Glutamatergic neuron (in vitro differentiated cells): ENCODE measurements at regions not wholly inside any gene's neighbourhood (a gene's known extent, or its start where the extent isn't known, plus 50 kb on each side); places are given as distances from the start of the nearest gene placed in this dataset.

Source experiments
- DNase-seq: peaks from one replicate; pipeline ENCODE4 v3.0.0; 2022
- H3K27ac Mint-ChIP-seq: one replicate; pipeline ENCODE4 v1.8.0; 2020; ENCODE audit warnings: mild to moderate bottlenecking, mixed read lengths, inconsistent platforms; ENCODE audit not compliant: unreplicated experiment
- H3K27me3 Mint-ChIP-seq: one replicate; pipeline ENCODE4 v1.8.0; 2020; ENCODE audit warnings: mild to moderate bottlenecking, moderate library complexity, mixed read lengths, inconsistent platforms; ENCODE audit not compliant: unreplicated experiment
- H3K36me3 Mint-ChIP-seq: one replicate; pipeline ENCODE4 v1.8.0; 2020; ENCODE audit warnings: mild to moderate bottlenecking, mixed read lengths, inconsistent platforms; ENCODE audit not compliant: unreplicated experiment
- H3K4me1 Mint-ChIP-seq: one replicate; pipeline ENCODE4 v1.8.0; 2020; ENCODE audit warnings: mild to moderate bottlenecking, low read depth, mixed read lengths, inconsistent platforms; ENCODE audit not compliant: unreplicated experiment
- H3K4me3 Mint-ChIP-seq: one replicate; pipeline ENCODE4 v1.8.0; 2020; ENCODE audit warnings: mild to moderate bottlenecking, mixed read lengths, inconsistent platforms; ENCODE audit not compliant: unreplicated experiment
- H3K9me3 Mint-ChIP-seq: one replicate; pipeline ENCODE4 v1.8.0; 2020; ENCODE audit warnings: mild to moderate bottlenecking, moderate library complexity, mixed read lengths, inconsistent platforms; ENCODE audit not compliant: unreplicated experiment
- TF ChIP-seq, protein P1 (sequence below): fragments of 200-600 bp; sonication (generic); IDR thresholded peaks from one replicate; pipeline ENCODE4 v1.5.0; 2021; ENCODE audit not compliant: partially characterized antibody, unreplicated experiment

DNA sequence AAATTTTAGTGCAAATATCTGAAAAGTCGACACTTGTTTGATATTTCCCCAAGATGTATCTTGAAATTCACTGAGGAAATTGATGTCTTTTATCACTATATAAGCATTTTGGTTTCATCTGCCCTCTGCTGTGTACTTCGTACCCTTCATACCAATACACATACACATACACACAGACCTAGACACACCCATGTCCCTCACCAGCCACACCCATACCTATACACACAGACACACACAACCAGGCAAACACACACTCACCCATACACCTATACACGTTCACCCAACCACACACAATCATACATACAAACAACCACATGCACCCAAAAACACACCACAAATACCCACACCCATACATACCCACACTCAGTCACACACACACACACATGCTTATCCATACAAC, 367.8 kb downstream of the HINT1 start:
- TF ChIP-seq, protein P1, sequence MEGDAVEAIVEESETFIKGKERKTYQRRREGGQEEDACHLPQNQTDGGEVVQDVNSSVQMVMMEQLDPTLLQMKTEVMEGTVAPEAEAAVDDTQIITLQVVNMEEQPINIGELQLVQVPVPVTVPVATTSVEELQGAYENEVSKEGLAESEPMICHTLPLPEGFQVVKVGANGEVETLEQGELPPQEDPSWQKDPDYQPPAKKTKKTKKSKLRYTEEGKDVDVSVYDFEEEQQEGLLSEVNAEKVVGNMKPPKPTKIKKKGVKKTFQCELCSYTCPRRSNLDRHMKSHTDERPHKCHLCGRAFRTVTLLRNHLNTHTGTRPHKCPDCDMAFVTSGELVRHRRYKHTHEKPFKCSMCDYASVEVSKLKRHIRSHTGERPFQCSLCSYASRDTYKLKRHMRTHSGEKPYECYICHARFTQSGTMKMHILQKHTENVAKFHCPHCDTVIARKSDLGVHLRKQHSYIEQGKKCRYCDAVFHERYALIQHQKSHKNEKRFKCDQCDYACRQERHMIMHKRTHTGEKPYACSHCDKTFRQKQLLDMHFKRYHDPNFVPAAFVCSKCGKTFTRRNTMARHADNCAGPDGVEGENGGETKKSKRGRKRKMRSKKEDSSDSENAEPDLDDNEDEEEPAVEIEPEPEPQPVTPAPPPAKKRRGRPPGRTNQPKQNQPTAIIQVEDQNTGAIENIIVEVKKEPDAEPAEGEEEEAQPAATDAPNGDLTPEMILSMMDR = no peak
- no peaks in the 10 kb centered on the region for H3K27me3 Mint-ChIP-seq
- H3K4me3 Mint-ChIP-seq = no peak overlapping the region
- H3K9me3 Mint-ChIP-seq = no peaks in the 10 kb centered on the region
- H3K4me1 Mint-ChIP-seq = no peaks in the 10 kb centered on the region
- no peak overlapping the region for H3K27ac Mint-ChIP-seq
- no peak for DNase-seq
- H3K36me3 Mint-ChIP-seq = no peaks in the 10 kb centered on the region

DNA sequence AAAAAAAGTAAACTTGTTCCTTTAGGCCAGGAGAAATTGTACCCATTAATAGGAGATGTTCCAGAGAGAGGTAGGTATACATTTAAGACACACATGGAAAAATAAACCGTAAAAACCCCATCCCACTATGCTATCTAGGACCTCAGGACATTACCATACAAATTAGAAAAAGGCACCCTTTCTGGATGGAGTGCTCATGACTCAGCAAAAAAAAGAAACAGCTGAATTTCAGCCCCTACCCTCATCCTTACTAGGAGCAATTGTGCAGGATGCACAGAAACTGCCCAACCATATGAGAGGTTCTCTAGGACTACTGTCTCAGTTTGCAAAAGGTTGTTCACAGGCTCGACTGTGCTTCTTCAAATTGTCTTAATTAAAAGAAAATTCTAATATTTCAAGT, 368.2 kb downstream of the HINT1 start:
- H3K27ac Mint-ChIP-seq = no peak overlapping the region
- TF ChIP-seq, protein P1 = no peak
- H3K9me3 Mint-ChIP-seq = no peaks in the 10 kb centered on the region
- no peak overlapping the region for H3K4me3 Mint-ChIP-seq
- no peak for DNase-seq
- no peaks in the 10 kb centered on the region for H3K36me3 Mint-ChIP-seq
- H3K4me1 Mint-ChIP-seq = no peaks in the 10 kb centered on the region
- no peaks in the 10 kb centered on the region for H3K27me3 Mint-ChIP-seq

DNA sequence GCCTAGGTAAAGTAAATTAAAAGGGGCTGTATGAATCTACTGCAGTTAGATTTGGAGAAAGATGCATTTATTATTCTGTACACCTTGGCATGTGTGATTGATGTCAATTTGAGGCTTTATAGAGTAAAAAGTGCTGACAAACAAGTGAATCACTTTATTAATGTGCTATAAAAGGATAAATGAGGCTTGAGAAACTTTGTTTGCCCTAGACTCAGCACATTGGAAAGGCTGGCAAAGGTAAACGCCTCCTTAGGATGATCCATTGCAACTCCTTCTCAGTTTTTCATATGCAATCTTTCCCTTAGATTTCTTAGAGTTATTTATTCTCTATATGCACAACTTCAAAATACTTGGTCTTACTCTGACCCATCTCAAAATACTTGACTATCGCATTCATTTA, 369.0 kb downstream of the HINT1 start:
- Mint-ChIP-seq H3K27ac (no peak overlapping the region), H3K27me3 (no peaks in the 10 kb centered on the region), H3K36me3 (no peaks in the 10 kb centered on the region), H3K4me3 (no peak overlapping the region), H3K4me1 (no peaks in the 10 kb centered on the region), H3K9me3 (no peaks in the 10 kb centered on the region)
- no peak for DNase-seq
- TF ChIP-seq, protein P1 = no peak

DNA sequence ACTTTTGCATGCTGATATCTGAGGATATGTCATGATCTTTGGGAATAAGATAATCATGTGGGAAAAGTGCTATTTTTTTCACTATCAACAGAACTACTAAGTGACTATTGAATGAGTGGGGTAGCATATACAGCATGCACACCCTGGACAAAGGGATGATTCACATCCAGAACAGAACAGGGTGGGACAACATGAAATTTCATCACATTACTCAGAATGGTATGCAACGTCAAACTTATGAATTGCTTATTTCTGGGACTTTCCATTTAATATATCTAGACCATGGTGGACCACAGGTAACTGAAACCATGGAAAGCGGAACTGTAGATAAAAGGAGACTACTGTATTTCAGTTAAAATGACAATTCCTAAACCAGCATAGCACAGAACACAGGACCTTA, 370.0 kb downstream of the HINT1 start:
- no peak for DNase-seq
- Mint-ChIP-seq H3K4me1 (no peaks in the 10 kb centered on the region), H3K4me3 (no peak overlapping the region), H3K27ac (no peak overlapping the region), H3K27me3 (no peaks in the 10 kb centered on the region), H3K36me3 (no peaks in the 10 kb centered on the region), H3K9me3 (no peaks in the 10 kb centered on the region)
- TF ChIP-seq, protein P1 = no peak

DNA sequence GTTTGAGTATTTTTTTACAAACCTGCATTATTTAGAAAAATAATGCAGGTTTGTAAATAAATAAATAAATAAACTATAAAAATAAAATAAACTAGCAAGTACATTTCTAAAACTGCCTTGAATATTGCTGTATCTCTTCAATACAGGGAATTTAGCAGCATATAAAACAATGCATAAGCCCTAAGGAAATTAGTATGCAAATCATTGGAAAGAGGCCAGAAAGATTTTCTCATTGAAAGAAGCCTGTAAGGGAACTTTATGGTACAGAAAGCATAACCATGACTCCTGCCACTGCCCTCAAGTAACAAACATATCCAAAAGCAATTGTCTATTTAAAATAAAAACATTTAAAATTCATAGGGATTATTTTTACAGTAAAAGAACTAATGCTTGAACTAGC, 387.3 kb downstream of the HINT1 start:
- Mint-ChIP-seq H3K4me3 (no peak overlapping the region), H3K27me3 (no peaks in the 10 kb centered on the region), H3K27ac (no peak overlapping the region), H3K9me3 (no peaks in the 10 kb centered on the region), H3K36me3 (no peaks in the 10 kb centered on the region), H3K4me1 (no peaks in the 10 kb centered on the region)
- no peak for DNase-seq
- TF ChIP-seq, protein P1 = no peak
